T-helper 17 cell (primary cell): ENCODE measurements at regions not wholly inside any gene's neighbourhood (a gene's known extent, or its start where the extent isn't known, plus 50 kb on each side); places are given as distances from the start of the nearest gene placed in this dataset.

Experiments used
- ATAC-seq: fragments of 150-1000 bp; cut with Tn5 transposase; 2 replicates; pipeline ENCODE4 v1.10.0; 2021; ENCODE audit warnings: mild to moderate bottlenecking, moderate library complexity
- DNase-seq, 3 donors: peaks; one replicate each; pipeline versions ENCODE4 v3.0.0 to v3.0.0-alpha.2; 2020 to 2021
- H3K9me3 ChIP-seq: one replicate; pipeline ENCODE4 v1.7.0; 2013; ENCODE audit warnings: low read length, mild to moderate bottlenecking; ENCODE audit not compliant: control insufficient read depth, poor library complexity, severe bottlenecking
- H3K27ac Mint-ChIP-seq: one replicate; pipeline ENCODE4 v1.8.0; 2022; ENCODE audit warnings: mild to moderate bottlenecking, moderate library complexity, mixed read lengths
- H3K27me3 Mint-ChIP-seq: one replicate; pipeline ENCODE4 v1.8.0; 2022; ENCODE audit warnings: mixed read lengths
- H3K36me3 Mint-ChIP-seq: one replicate; pipeline ENCODE4 v1.8.0; 2022; ENCODE audit warnings: low read depth, mixed read lengths
- H3K4me1 Mint-ChIP-seq: one replicate; pipeline ENCODE4 v1.8.0; 2022; ENCODE audit warnings: mild to moderate bottlenecking, mixed read lengths
- H3K4me3 Mint-ChIP-seq: one replicate; pipeline ENCODE4 v1.8.0; 2022; ENCODE audit warnings: mild to moderate bottlenecking, moderate library complexity, mixed read lengths

DNA sequence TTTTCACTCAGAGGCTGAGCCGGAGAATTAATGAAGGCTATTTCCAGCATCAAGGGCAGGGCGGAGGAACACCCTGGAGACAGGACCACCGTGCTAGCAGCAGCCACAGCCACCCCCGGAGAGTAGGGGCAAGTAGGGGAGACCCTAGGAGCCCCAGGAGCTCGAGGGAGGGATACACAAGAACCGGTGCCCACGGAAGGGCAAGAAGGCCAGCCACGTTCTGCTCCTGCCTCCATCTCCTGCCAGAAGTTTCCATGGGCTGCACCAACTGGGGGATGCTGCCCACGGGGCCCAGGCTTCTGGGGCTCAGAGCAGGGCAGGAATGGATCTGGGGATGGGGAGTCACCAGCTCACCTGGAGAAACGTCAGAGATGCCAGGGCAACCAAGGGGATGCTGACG lies 626.8 kb downstream of the TBC1D22A start:
- H3K9me3 ChIP-seq, result no peaks in the 10 kb centered on the region
- Mint-ChIP-seq H3K27ac (no peak overlapping the region), H3K4me3 (no peak overlapping the region), H3K36me3 (no peaks in the 10 kb centered on the region), H3K4me1 (no peaks in the 10 kb centered on the region), H3K27me3 (peaks cover 1% of the 10 kb centered on the region)
- ATAC-seq, result no peak
- no peak for DNase-seq

DNA sequence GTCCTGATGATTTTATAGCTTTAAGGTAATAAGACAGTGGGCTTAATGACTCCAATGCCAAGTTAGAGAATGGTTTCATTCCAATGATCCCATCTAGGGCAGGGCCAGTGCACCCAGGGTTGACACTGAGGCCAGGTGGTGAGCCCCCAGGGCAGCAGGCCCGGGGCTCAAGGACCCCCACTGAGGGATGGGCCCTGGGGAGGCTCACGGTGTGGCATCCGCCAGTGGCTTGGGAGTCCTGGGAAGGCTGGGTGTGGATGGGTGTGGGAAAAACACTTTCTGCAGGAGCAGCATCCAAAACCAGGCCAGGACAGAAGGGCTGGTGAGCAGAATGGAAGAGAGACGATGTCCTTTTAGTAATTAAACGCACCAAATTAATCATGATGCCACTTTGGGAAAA lies 626.3 kb downstream of the TBC1D22A start:
- no peak overlapping the region for H3K4me3 Mint-ChIP-seq
- no peaks in the 10 kb centered on the region for H3K9me3 ChIP-seq
- no peak overlapping the region for H3K27ac Mint-ChIP-seq
- H3K4me1 Mint-ChIP-seq, result no peaks in the 10 kb centered on the region
- DNase-seq, result no peak
- H3K27me3 Mint-ChIP-seq, result peaks cover 5% of the 10 kb centered on the region
- ATAC-seq, result no peak
- H3K36me3 Mint-ChIP-seq, result no peaks in the 10 kb centered on the region

DNA sequence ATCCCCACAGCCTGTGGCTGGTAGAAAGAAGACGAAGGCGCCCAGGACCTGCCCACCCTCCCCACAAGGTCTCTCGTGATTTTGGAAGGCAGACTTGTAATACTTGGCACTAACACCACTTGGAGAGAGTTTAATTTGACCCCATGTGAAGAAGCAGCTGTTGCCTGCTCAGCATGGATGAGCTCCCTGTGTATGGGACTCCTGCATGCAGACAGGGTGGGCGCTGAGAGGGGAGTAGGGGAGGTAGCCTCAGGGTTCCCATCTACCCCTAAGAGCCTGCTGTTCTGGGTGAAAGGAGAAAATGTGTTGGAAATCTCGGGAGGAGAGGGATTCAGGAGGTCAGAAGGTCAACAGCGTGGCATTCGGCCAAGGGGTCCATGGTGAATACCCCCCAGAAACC lies 625.9 kb downstream of the TBC1D22A start:
- ATAC-seq (no peak), DNase-seq (no peak)
- no peak overlapping the region for H3K27ac Mint-ChIP-seq

DNA sequence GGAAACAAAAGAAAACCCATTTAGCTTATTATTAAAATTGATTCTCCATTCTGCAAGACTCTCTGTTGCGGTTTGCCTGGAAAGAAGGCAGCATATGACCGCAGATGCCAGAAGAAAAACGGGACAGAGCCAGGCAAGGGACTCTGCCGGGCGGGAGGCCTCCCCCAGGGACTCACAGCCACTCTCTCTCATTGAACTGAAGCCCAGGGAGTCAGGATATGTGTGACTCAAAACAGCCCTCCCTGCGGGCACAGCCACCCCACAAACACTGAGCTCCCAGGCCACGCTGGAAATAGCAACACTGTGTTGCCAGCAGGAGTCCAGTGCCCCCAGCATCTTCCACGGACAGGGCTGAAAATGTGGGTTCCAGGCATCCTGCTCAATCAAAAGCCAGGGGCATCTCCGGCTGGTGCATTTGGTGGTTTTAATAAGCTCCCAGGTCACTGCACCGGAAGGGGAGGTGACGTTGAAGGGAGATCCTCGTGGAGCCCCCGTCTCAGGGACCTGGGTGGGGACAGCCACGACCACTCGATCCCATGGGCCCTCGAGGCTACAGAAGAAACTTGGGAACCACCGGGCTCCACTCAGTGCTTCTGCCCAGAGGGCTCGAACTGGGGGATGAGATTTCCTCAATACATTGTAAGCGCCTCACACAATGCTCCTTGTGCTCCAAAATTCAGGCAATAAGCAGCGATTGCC lies 624.5 kb downstream of the TBC1D22A start:
- no peak overlapping the region for H3K27ac Mint-ChIP-seq
- H3K27me3 Mint-ChIP-seq, result peaks cover 13% of the 10 kb centered on the region
- H3K36me3 Mint-ChIP-seq, result no peaks in the 10 kb centered on the region
- no peak overlapping the region for H3K4me3 Mint-ChIP-seq
- H3K9me3 ChIP-seq, result no peaks in the 10 kb centered on the region
- DNase-seq, result no peak
- no peaks in the 10 kb centered on the region for H3K4me1 Mint-ChIP-seq
- no peak for ATAC-seq

More for the DNA sequence above, 625.9 kb downstream of the TBC1D22A start:
- Mint-ChIP-seq H3K4me1 (no peaks in the 10 kb centered on the region), H3K4me3 (no peak overlapping the region), H3K27me3 (peaks cover 9% of the 10 kb centered on the region), H3K36me3 (no peaks in the 10 kb centered on the region)
- no peaks in the 10 kb centered on the region for H3K9me3 ChIP-seq

DNA sequence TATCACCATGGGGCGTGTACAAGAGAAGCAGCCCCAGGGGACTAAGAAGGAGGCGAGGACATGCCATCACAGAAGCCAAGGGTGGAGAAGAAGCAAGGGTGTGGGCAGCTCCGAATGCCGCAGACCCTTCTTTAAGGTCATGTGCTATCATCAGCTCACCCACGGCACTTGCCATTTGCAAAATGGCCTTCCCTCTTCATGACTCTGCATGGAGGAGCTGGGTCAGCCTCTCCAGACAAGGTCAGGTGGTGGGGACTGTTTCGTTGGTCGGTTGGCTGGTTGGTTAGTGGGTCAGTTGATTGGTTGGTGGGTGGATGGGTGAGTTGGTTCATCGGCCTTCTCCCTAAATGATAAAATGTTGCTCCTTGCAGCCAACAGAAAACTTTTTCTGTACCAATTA lies 622.5 kb downstream of the TBC1D22A start:
- H3K4me1 Mint-ChIP-seq, result peaks cover 4% of the 10 kb centered on the region
- no peak overlapping the region for H3K27ac Mint-ChIP-seq
- DNase-seq, result no peak
- no peaks in the 10 kb centered on the region for H3K9me3 ChIP-seq
- H3K36me3 Mint-ChIP-seq, result peaks cover 2% of the 10 kb centered on the region
- H3K27me3 Mint-ChIP-seq, result peaks cover 19% of the 10 kb centered on the region
- H3K4me3 Mint-ChIP-seq, result no peak overlapping the region
- ATAC-seq, result no peak

DNA sequence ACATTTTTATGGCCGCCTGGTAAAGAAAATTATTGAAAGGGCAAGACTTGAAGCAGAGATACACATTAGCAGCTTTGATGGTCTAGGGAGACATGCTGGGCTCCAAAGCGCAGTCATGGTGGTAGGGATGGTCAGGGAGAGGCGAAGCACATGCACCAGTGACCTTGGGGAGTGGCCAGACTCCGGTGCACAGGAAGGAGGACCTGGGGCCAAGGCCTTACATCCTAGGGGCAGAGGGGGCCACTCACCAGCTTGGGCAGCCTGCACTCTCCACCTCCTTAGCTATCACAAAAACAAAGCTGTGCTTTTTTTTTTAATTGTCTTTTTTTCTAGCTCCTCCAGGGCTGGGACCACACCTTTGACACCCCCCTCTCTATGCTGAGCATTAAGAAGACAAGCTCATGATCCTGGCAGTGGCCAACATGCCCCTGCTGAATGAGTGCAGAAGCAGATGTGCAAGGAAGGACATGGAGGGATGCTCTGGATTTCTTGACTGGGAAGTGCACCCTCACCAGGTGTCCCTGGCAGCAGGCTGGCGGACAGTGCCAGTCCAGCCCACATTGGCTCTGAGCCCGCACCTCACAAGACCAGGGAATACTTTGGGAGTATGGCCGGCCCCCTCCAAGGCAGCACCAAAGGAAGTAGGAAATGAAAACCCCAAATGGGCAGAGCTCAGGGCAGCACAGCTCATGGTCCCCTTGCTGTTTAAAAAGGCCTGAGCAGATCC lies 619.9 kb downstream of the TBC1D22A start:
- H3K9me3 ChIP-seq, result no peaks in the 10 kb centered on the region
- DNase-seq (no peak), ATAC-seq (no peak)
- H3K4me1 Mint-ChIP-seq, result peaks cover 4% of the 10 kb centered on the region
- H3K27ac Mint-ChIP-seq, result no peak overlapping the region
- peak overlapping the region; percentile 19 for H3K4me3 Mint-ChIP-seq
- H3K27me3 Mint-ChIP-seq, result peaks cover 19% of the 10 kb centered on the region
- peaks cover 2% of the 10 kb centered on the region for H3K36me3 Mint-ChIP-seq

DNA sequence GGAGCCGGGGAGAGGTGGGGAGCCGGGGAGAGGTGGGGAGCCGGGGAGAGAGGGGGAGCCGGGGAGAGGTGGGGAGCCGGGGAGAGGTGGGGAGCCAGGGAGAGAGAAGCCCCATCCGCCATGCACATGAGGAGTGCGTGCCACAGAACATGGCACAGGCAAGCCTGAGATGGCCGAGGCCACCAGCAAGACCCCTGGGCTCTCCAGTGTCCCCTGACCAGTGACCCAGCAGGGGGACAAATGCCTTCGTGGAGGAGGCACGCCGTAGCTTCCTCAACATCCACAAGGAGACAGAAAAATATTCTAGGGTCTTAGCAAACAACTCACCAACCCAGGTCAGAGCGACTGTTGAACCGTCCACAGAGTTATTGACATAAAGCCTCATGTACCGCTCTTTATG lies 618.8 kb downstream of the TBC1D22A start:
- Mint-ChIP-seq H3K36me3 (peaks cover 2% of the 10 kb centered on the region), H3K4me3 (no peak overlapping the region), H3K27ac (no peak overlapping the region), H3K4me1 (peaks cover 4% of the 10 kb centered on the region), H3K27me3 (peaks cover 19% of the 10 kb centered on the region)
- no peaks in the 10 kb centered on the region for H3K9me3 ChIP-seq
- DNase-seq (no peak), ATAC-seq (no peak)

DNA sequence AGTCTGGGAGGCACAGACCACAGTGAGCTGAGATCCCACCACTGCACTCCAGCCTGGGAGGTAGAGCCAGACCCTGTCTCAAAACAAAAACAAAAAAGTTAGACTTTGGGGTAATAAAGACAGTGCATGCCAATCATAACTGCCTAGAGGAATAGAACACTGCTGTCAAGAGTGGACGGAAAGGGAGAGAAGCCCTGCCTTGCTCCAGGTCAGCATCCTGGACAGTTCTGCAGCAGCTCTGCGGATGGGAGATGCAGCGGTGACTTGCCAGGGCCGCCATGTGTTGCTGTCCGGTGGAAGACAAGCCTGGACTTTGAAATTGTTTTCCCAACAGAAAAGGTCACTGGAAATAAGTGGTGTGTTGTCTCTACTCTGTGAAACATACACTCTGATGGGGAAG lies 618.2 kb downstream of the TBC1D22A start:
- peaks cover 19% of the 10 kb centered on the region for H3K27me3 Mint-ChIP-seq
- DNase-seq (no peak), ATAC-seq (no peak)
- H3K4me3 Mint-ChIP-seq, result no peak overlapping the region
- H3K9me3 ChIP-seq, result no peaks in the 10 kb centered on the region
- peaks cover 4% of the 10 kb centered on the region for H3K4me1 Mint-ChIP-seq
- no peak overlapping the region for H3K27ac Mint-ChIP-seq
- H3K36me3 Mint-ChIP-seq, result peaks cover 2% of the 10 kb centered on the region

DNA sequence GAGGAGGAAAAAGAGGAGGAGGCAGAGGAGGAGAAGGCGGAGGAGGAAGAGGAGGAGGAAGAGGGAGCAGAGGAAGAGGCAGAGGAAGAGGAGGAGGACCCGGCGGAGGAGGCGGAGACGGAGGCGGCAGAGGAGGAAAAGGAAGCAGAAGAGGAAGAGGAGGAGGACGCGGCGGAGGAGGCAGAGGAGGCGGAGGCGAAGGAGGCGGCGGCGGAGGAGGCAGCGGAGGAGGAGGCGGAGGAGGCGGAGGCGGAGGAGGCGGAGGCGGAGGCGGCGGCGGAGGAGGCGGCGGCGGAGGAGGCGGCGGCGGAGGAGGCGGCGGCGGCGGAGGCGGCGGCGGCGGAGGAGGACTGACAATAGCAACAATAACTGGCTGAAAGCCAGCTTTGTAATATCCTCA lies 616.6 kb downstream of the TBC1D22A start:
- ATAC-seq, result no peak
- DNase-seq, result no peak
- Mint-ChIP-seq H3K27me3 (peaks cover 21% of the 10 kb centered on the region), H3K4me1 (peaks cover 4% of the 10 kb centered on the region), H3K27ac (no peak overlapping the region), H3K4me3 (no peak overlapping the region), H3K36me3 (peaks cover 2% of the 10 kb centered on the region)
- no peaks in the 10 kb centered on the region for H3K9me3 ChIP-seq

DNA sequence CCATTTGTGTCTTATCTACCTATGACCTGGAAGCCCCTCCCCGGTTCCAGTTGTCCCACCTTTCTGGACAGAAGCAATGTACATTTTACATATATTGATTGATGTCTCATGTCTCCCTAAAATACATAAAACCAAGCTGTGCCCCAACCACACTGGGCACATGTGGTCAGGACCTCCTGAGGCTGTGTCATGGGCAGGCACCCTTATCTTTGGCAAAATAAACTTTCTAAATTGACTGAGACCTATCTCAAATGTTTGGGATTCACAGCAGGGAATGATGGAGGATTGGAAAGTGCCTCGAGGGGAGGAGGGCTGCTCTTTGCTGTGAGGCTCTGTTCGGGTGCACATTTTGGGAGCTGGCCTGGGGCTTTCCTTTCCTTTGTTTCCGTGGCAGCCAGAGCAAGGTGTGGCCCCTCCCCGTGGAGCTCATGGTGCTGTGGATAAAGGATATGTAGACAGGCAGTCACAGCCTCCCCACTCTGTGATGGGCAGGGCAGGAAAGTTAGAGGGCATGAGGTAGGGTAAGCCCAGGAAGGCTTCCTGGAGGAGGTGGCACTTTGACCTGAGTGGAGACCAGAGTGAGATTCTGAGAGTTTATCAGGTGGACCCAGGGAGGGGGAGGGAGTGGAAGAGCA lies 615.6 kb downstream of the TBC1D22A start:
- peaks cover 14% of the 10 kb centered on the region for H3K27me3 Mint-ChIP-seq
- no peak overlapping the region for H3K4me3 Mint-ChIP-seq
- no peak for DNase-seq
- no peak for ATAC-seq
- H3K4me1 Mint-ChIP-seq, result peaks cover 4% of the 10 kb centered on the region
- H3K36me3 Mint-ChIP-seq, result peaks cover 2% of the 10 kb centered on the region
- no peak overlapping the region for H3K27ac Mint-ChIP-seq
- H3K9me3 ChIP-seq, result no peaks in the 10 kb centered on the region

DNA sequence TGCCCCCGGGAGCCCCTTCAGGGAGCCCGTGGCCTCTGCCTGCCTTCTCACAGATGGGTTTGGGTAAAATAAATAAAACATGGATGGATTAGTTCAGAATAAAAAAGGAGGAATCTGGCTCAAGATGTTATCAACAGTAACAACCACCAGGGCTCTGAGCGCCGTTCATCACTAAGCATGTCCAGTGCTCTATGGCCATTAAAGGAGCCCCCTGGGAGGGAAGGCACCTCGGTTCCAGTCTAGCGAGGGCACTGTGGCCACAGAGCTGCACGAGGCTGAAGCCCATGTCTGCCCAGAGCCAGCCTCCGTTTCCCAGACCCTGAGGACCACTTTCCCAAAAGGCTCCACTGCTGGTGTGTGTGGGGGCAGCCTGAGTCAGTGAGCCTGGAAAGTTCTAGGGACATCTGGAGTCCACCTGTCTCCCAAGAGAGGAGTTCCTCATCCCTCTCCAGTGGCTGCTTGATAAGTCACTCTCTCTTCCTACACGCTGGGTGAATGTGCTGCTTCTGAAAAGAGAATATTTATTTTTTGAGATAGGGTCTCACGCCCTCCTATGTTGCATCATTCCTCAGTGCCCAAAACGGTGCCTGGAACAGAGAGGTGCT lies 614.6 kb downstream of the TBC1D22A start:
- Mint-ChIP-seq H3K36me3 (peaks cover 2% of the 10 kb centered on the region), H3K27me3 (peaks cover 20% of the 10 kb centered on the region), H3K27ac (no peak overlapping the region), H3K4me3 (no peak overlapping the region), H3K4me1 (peaks cover 4% of the 10 kb centered on the region)
- no peak for ATAC-seq
- no peaks in the 10 kb centered on the region for H3K9me3 ChIP-seq
- DNase-seq, result no peak

DNA sequence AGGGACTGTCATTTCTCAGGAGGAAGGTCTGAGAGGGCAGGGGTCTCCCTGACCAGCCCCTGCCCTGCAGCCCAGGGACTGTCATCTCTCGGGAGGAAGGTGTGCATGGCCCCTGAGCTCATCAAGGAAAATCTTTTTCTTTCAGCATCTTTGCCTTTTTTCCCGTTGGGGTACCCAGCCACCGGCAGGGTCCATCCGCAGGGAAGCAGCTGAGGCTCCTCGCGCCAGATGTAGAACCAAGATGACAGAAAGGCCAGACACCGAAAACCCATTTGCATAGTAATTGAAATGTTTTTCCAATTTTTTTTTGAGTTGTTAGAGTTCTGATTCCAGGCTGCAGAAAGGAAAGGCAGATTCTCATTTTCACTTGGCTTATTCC lies 613.9 kb downstream of the TBC1D22A start:
- Mint-ChIP-seq H3K27me3 (peaks cover 19% of the 10 kb centered on the region), H3K36me3 (peaks cover 2% of the 10 kb centered on the region), H3K4me1 (no peaks in the 10 kb centered on the region), H3K4me3 (no peak overlapping the region), H3K27ac (no peak overlapping the region)
- DNase-seq (no peak), ATAC-seq (no peak)
- no peaks in the 10 kb centered on the region for H3K9me3 ChIP-seq

DNA sequence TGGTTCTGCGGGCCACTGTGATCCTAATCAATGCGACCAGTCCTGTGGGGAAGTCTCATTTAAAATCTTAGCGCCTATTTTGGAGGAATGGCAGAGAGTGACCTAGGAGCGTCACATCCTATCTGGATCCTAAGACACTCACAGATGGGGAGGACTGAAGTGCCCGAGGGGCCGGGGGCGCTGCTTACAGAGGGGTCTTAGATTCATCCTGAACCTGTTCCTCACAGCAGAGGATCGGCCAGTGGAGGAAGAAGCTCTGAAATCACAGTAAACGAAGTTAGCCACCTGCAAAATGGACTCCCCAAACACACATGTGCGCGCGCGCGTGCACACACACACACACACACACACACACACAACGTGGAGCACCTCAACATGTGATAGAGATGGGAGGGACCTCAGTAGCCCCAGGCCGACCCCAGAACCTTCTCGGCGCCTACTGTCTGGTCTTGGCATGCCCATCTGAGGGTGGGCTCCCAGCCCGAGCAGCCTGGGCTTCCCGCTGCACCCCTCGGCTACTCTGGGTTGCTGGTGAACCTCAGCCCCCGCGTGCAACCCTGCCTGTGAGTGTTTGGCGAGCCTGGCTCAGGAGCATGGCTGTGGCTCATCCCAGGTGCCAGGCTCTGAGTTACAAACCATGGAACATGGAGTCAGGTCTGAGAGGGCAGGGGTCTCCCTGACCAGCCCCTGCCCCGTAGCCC lies 613.3 kb downstream of the TBC1D22A start:
- DNase-seq, result no peak
- H3K9me3 ChIP-seq, result no peaks in the 10 kb centered on the region
- peaks cover 1% of the 10 kb centered on the region for H3K36me3 Mint-ChIP-seq
- no peak overlapping the region for H3K27ac Mint-ChIP-seq
- no peak overlapping the region for H3K4me3 Mint-ChIP-seq
- ATAC-seq, result no peak
- H3K4me1 Mint-ChIP-seq, result no peaks in the 10 kb centered on the region
- H3K27me3 Mint-ChIP-seq, result peaks cover 21% of the 10 kb centered on the region
